Bronchial epithelial cell (primary cell): ENCODE measurements at regions not wholly inside any gene's neighbourhood (a gene's known extent, or its start where the extent isn't known, plus 50 kb on each side); places are given as distances from the start of the nearest gene placed in this dataset.
A peak's percentile ranks its signal among the peaks of the same experiment; 100 is the strongest.

Source experiments
- DNase-seq: peaks from one replicate; pipeline ENCODE4 v3.0.0-alpha.2; 2010; ENCODE audit warnings: low read depth
- FAIRE-seq: peaks from 2 replicates; lab custom pipeline; 2011; peaks lifted over from hg19 to GRCh38; lab: Jason Lieb, UNC
- H3K27me3 ChIP-seq: 2 replicates; pipeline ENCODE4 v1.5.1; 2011; ENCODE audit warnings: low read length; ENCODE audit not compliant: control insufficient read depth, insufficient read depth
- H3K36me3 ChIP-seq: 2 replicates; pipeline ENCODE4 v1.5.1; 2011; ENCODE audit warnings: low read length; ENCODE audit not compliant: control insufficient read depth, insufficient read depth
- H3K4me3 ChIP-seq: 2 replicates; pipeline ENCODE4 v1.5.1; 2011; ENCODE audit warnings: mild to moderate bottlenecking, low read depth, low read length, control low read depth
- CTCF ChIP-seq: IDR thresholded peaks from 2 replicates; pipeline ENCODE4 v1.5.1; 2011; ENCODE audit warnings: mild to moderate bottlenecking, moderate library complexity, low read length, control low read depth, inconsistent platforms; ENCODE audit not compliant: insufficient read depth, severe bottlenecking

DNA sequence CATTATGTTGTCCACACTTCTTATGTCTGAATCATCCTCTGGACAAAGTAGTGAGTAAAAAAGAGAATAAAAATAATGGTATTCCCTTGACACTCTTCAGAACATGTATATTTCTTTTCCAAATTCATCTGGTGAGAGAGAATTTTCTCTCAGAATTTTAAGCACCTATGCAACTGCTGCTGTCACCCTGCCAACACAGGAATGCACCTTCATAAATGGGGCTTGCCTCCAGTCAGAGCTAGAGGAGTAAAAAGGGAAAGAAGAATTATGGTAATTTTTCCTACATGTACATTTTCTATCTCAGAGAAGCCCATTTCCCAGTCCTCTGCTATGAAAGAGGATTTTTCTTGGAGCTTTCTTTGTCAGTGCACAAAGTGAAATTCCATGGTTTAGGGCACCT, 92.2 kb upstream of the ALCAM start:
- TF ChIP-seq CTCF, result no peak
- DNase-seq, result no peak
- H3K4me3 ChIP-seq, result no peak overlapping the region
- H3K27me3 ChIP-seq, result no peaks in the 10 kb centered on the region
- no peaks in the 10 kb centered on the region for H3K36me3 ChIP-seq
- no peak for FAIRE-seq

DNA sequence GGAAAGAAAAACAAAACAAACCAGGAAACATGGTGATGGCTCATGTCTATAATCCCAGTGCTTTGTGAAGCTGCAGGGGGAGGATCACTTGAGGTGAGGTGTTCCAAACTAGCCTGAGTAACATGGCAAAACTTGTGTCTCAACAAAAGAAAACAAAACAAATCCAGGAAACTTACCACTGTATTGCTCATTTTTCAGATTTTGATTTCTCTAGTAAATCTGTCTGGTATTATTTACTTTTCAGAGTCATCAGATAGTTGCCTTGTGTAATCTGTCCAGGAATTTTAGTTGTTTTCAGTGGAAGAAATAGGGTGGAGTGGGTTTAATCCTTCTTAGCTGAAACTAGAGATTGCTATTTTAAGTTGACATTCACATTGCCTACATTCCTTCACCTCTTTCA, 91.8 kb upstream of the ALCAM start:
- FAIRE-seq, result no peak
- DNase-seq, result peak; percentile 99
- no peaks in the 10 kb centered on the region for H3K36me3 ChIP-seq

GRCh38 chr3:105277656-105278055, 89.1 kb upstream of the ALCAM start:
- no peaks in the 10 kb centered on the region for H3K27me3 ChIP-seq
- H3K4me3 ChIP-seq, result no peak overlapping the region
- FAIRE-seq (no peak), DNase-seq (peak; percentile 40)
- no peak for TF ChIP-seq CTCF
- H3K36me3 ChIP-seq, result no peaks in the 10 kb centered on the region

More for the DNA sequence above, 91.8 kb upstream of the ALCAM start:
- TF ChIP-seq CTCF, result no peak
- no peaks in the 10 kb centered on the region for H3K27me3 ChIP-seq
- H3K4me3 ChIP-seq, result no peak overlapping the region

DNA sequence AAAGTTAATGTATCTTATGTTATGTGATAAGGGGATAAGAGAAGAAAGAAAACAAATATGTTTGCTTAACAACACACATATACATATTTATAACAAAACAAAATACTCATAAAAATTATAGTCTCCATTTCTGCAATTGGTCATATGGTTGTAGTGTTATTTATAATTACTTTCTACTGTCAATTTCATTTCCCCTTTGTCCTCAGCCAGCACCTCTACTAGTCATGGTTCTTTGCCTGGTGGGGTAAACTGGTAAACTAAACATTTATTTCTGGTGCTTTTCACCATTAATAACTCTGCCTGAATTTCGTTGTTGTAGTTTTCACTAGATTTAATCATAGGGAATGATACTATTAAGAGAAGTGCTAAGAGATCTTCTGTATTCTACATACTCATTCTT, 88.0 kb upstream of the ALCAM start:
- TF ChIP-seq CTCF, result no peak
- DNase-seq (no peak), FAIRE-seq (no peak)
- no peaks in the 10 kb centered on the region for H3K36me3 ChIP-seq
- H3K27me3 ChIP-seq, result no peaks in the 10 kb centered on the region
- no peak overlapping the region for H3K4me3 ChIP-seq

DNA sequence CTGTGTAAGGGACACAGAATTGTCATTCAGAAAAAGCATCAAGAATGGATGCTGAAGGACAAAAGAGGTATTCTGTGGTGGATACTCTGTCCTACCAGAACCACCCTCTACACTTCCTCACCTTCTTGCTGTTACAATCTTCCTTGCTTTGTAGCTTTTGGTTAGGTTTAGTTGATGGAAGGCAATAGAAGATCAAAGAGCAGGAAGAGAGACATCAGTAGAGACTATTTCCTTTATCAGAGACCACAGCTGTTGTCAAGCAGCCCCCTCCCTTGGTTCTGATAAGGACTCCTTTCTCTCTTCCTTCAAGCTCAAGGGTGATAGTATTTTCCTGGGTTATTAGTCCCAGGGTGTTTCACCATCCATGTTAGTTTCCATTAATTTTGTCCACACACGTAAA, 84.7 kb upstream of the ALCAM start:
- Histone ChIP-seq H3K27me3 (no peaks in the 10 kb centered on the region), H3K4me3 (no peak overlapping the region), H3K36me3 (no peaks in the 10 kb centered on the region)
- no peak for DNase-seq
- no peak for TF ChIP-seq CTCF
- FAIRE-seq, result no peak

DNA sequence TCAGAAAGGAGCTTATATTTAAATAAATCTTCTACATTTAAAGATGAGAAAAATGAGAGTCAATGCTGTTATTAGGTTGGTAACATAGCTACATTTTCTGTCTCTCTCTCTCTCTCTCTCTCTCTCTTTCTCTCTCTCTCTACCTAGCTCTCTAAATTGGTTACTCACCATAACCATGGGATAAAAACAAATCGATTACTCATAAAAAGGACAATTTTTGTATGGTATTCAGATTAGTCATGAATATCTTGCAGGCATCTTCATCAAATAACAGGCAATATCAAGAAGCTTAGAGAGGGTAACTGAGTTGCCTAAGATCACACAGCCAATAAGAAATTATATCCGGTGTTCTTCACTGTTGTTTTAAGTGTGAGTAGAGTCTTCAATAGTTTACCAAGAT, 81.8 kb upstream of the ALCAM start:
- TF ChIP-seq CTCF, result no peak
- DNase-seq (peak; percentile 88), FAIRE-seq (no peak)
- H3K36me3 ChIP-seq, result no peaks in the 10 kb centered on the region
- no peak overlapping the region for H3K4me3 ChIP-seq
- H3K27me3 ChIP-seq, result no peaks in the 10 kb centered on the region
